ENCODE measurements at regions not wholly inside any gene's neighbourhood (a gene's known extent, or its start where the extent isn't known, plus 50 kb on each side); places are given as distances from the start of the nearest gene placed in this dataset.
"Not testable (repeated sequence)": the region's sequence is repeated elsewhere in the genome, so short reads cannot be mapped to it uniquely, and the experiment has no call there.

DNA sequence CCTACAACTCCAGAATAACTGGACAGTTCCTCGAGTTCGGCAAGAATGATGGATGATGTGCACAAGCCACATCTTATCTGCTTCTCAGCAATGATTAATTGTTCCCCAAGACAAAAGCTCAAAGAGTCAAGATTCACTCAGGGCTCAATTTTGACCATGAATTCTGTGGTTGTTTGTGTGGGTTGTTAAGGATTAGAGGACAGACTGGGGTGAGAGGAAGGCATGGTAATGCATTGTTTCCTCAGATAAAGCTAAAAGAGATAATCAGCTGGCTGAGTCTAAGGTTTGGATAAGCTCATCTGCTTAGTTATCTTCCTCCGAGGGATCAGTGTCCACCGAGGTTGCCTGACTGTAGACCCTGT is 161.0 kb downstream of the CPEB2 start:
- no peak for DNase-seq (ENCODE audit: low read depth)

DNA sequence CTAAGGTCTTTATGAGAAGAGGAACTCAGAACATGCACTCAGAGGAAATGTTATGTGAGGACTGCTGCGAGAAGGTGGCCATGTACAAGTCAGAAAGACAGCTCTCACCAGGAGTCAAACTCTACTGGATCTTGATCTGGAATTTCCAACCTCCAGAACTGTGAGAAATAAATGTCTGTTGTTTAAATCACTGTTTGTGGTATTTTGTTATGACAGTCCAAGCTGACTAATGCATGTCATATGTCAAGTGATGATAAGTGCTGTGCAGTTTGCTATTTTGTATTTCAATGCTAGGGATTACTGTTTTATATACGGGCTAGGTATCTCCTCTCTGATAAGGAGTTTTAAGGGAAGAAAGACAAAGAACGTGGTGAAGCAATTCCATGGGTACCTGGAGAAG is 162.3 kb downstream of the CPEB2 start:
- no peak for DNase-seq (ENCODE audit: low read depth)

DNA sequence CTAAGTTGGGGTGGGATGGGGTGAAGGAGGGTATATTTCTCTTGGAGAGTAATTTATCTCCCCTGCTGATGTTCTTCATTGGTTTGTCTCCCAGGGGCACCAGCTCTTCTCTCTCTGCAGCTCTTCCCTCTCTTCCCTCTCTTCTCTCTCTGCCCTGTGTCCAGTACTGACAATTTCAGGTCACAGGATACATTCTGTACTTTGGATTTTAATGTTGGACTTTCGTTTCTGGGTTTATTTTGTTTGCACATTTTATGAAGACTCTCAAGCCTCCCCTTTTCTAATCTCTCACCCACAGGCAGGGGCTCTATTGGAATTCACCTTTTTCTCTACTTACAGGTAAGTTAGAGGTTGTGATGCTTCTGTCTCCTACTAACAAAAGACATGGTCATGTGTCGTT is 165.5 kb downstream of the CPEB2 start:
- no peak for DNase-seq (ENCODE audit: low read depth)

DNA sequence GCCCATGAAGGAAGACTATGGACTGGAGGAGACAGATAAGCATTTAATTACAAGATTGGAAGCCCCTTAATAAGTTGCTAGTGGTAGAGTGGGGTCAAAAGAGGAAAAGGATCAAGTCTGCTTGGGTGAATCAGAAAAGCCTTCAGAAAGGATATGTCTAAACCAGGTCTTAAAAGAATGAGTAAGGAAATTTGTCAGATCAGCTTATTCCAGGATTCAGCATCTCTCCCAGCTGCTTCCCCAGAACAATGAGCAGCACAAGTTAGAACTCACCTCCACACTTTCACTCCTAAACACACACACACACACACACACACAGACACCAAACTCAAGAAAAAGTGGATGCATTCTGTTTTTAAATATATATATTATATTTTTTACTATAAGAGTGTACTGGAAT is 166.5 kb downstream of the CPEB2 start:
- DNase-seq (ENCODE audit: low read depth) = no peak

DNA sequence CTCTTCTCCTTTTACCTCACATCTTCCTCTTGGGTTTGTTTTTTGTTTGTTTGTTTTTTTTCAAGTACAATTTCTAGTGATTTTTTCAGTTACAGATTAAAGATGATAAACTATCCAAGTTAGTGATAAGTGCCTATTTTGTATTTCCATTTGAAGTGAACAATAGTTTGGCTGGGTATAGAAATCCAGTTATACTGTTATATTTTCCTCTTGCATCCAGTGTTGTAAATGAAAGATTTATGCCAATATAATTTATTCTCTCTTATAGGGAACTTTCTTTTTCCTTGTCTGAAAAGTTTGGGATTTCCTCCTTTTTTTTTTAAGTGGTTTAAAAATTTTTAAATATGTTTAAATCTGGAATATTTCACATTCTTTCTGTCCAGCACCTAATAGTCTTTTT is 169.4 kb downstream of the CPEB2 start:
- DNase-seq (ENCODE audit: low read depth) = no peak

DNA sequence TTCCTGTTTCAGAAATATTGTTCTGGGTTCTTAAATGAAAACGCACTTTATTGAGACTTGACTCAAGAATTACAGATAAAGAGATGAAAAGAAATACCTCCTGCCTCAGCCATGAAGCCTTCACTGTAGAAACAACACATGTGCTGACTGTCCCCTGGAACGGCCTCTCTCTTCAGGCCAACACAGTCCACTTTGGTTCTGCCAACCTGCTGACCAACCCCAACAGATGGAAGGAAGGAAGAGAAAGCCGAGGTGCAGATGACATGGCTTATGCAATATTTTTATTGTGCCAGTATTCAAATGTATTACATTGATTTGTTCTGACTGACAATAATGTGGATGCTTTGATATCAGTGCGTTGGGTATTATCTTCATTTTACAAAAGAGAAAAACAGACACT is 171.0 kb downstream of the CPEB2 start:
- DNase-seq (ENCODE audit: low read depth) = no peak

DNA sequence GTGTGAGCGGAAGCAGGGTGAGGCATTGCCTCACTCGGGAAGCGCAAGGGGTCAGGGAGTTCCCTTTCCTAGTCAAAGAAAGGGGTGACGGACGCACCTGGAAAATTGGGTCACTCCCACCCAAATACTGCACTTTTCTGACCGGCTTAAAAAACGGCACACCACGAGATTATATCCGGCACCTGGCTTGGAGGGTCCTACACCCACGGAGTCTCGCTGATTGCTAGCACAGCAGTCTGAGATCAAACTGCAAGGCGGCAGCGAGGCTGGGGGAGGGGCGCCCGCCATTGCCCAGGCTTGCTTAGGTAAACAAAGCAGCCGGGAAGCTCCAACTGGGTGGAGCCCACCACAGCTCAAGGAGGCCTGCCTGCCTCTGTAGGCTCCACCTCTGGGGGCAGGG is 171.9 kb downstream of the CPEB2 start:
- not testable (repeated sequence) for DNase-seq (ENCODE audit: low read depth)

DNA sequence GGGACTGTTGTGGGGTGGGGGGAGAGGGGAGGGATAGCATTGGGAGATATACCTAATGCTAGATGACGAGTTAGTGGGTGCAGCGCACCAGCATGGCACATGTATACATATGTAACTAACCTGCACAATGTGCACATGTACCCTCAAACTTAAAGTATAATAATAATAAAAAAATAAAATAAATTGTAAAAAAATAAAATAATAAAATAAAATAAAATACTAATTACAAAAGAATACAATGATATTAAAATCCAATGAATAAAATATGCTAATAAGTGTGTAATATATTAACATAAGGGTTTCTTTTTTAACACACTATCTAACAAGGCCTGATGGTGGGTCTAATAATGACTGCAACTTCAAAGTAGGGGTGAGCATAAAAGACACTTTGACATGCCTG is 177.6 kb downstream of the CPEB2 start:
- DNase-seq (ENCODE audit: low read depth) = not testable (repeated sequence)

DNA sequence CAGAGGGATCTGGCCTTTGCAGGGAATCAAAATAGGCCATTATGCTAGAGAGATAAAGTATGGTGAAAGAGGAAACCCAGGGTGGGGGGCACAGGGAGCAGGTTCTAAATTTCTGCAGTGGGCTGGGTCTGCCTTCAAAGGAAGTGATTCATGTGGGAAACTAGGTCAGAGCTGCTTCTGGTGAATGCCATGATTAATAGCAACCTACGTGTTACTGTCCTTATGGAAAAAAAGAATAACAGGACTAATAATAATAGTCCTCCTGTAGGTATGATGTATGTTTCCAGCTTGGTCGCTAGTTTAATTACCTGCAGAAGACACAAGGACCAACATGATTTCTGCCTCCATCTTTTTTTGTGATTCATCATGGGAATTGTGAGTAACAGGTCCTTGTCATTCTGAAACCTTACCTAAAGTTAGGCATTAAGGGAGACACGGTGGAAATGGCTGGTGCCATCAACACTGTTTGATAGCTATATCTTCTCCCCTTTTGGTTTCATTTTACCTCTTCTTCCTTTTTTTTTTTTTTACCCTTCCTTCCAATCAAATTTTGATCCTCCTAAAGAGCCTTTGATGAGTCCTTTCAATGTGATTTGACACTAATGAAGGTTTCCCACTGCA is 180.4 kb downstream of the CPEB2 start:
- DNase-seq (ENCODE audit: low read depth) = peak; percentile 4

DNA sequence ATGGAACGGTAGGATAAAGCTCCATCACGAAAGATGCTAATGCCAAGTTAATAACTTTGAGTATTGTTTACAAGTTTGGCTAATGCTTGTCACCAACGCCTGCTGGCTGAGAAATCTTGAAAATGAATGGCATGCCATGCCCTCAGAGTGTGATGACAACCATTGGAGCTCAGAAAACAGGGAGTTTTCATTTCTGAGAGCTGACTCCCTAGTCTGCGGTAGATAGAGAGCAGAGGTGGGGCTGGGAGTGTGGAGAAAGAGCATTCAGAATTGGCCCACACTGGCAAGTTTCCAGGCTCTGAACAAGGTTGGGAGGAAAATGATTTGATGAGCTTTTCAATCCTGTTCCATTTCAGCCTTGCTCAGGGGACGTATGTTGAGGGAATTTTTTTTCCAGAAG is 183.9 kb downstream of the CPEB2 start:
- no peak for DNase-seq (ENCODE audit: low read depth)

DNA sequence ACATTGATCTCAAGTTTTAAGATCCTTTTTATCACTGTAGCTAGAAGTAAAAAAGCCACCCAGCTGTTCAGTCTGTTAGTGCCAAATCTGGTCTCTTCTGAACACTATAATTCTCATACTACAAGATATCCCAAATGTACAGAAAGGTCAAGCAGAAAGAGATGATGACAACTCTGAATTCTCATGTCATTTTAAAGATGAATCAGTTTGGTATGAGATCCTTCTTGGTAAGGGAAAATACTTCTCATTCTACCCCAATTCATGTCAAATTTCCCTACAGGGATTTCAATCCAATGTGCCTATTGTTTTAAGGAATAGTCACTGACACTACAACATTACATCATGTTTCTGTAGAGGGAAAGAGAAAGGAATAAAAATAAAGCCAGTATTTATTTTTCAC is 184.5 kb downstream of the CPEB2 start:
- DNase-seq (ENCODE audit: low read depth) = no peak

DNA sequence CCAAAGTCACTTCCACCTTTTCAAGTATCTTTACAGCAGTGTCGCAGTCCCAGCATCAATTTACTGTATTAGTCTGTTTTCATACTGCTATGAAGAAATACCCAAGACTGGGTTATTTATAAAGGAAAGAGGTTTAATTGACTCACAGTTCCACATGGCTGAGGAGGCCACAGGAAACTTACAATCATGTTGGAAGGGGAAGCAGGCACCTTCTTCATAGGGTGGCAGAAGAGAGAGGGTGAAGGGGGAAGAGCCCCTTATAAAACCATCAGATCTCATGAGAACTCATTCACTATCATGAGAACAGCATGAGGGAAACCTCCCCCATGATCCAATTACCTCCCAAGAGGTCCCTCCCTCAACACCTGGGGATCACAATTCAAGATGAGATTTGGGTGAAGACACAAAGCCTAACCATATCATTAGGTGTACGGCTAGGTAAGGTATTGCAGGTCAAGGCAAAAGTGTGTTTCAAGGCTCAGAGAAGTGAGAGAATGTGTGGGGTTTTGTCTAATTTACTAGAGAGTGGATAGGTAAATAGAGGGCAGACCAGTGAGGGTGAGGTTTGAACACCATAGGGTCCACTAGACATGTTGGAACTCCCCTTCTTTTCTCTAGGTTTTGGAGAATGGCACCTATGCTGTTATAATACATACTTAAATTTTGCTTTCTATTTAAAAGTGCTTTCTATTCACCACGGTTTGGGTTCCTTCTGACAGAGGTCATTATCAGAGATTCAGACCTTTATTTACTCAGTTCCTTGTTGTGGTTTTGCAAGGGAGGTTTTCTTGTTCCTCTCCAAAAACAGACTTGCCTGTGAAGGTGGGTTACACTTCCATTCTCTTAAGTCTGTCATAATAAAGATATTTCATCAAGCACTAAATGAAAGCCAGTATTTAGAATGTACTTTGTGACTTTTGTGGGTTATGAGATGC is 186.6 kb downstream of the CPEB2 start:
- DNase-seq (ENCODE audit: low read depth) = no peak

DNA sequence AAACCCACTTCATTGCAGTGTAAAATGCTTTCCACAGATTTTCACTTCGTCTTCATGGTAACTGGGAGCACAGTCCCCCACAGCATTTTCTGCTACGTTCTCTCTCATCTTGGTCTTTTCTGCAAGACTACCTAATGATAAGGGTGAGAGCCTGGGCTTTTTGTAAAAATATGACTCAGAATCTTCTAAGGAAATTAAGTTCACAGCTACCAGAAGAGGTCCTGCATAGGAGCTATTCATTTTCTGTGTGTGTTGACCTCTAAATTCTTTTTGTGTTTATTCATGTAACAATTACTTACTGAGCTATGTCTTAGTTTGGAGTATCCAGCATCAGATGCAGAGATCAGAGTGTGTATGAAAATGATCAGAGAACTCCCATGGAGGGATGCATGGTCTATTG is 192.2 kb downstream of the CPEB2 start:
- DNase-seq (ENCODE audit: low read depth) = no peak

DNA sequence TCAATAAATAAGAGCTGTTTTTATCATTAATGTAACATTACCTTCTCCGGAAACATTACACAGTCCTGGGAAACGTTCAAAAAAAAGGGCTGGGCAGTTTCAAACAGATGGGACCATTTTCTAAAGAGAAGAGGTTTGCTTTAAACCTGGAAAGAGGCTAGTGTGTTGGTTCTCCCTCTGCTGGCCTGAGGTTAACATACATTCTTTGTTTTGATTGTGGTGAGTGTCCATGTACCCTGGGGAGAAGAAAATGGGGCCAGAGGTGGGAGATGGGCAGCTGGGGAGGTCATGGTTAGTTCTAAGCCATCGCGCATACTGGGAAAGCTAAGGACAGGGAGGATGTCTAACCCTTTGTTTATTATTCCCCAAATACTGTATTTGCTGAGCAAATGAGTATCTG is 194.7 kb downstream of the CPEB2 start:
- no peak for DNase-seq (ENCODE audit: low read depth)

DNA sequence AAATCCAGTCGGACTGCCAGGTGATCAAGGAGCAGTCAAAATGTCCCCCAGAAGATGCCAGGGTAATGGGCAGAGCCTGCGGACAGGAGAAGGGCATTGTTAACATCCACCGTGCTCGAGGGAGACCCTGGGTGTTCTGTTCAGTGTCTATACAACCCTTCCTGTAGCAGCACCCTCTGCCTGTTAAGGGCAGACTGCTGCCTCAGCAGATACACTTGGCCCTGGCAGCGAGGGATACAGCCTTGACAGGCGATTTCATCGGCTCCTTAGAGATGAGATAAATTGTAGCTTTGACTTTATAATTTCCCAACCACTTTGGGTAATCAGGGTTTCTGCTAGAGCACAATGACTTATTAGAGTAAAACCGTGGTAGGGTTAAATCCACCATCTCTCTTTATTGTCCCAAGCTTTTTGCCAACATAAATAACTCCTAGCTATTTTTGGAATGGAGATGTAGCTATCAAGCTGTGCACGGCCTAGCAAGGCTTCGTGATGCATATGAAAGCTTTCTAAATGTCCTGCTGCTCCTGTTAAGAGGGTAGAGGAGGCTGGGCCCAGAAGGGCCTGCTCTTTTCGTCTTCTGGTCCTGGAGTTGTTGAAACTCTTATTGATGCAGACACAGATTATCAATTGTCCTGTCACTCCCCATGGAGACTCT is 195.9 kb downstream of the CPEB2 start:
- no peak for DNase-seq (ENCODE audit: low read depth)

DNA sequence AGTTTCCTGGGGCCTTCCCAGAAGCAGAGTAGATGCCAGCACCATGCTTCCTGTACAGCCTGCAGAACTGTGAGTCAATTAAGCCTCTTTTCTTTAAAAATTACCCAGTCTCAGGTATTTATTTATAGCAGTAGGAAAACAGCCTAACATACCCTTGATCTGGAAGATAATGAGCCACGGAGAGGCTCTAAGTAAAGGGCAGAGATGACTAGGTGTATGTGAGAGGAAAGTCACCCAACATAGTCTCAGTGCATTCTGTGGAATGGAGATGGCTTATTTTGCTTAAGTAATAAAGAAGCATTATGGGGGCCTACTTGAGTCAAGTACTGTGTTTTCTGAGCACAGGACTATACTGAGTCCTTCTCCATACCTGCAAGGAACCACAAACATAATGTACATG is 199.5 kb downstream of the CPEB2 start:
- DNase-seq (ENCODE audit: low read depth) = no peak

DNA sequence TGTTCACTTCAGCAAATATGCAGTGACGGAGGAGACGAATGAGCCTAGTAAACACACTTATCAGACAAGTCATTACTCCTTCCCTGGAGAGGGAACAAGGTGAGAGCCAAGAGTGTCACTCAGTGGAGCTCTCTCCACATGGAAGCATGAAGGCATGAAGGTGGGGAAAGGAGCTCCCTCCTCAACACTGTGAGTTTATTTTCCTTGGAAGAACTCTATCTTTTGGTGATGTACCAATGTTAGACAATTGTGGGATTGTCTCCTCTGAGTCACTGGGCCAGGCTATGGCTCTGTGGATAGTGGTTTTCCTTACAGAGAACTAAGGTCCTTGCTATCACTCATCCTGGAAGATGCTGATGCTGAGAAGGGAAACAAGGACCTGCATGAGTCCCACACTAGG is 200.2 kb downstream of the CPEB2 start:
- no peak for DNase-seq (ENCODE audit: low read depth)

DNA sequence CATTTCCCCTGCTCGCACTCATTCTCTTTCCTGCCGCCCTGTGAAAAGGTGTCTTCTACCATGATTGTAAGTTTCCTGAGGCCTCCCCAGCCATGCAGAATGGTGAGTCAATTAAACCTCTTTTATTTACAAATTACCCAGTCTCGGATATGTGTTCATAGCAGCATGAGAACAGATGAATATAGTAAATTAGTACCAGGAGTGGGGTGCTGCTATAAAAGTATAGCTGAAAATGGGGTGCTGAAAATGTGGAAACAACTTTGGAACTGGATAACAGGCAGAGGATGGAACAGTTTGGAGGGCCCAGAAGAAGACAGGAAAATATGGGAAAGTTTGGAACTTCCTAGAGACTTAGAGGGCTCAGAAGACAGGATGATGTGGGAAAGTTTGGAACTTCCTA is 204.2 kb downstream of the CPEB2 start:
- DNase-seq (ENCODE audit: low read depth) = not testable (repeated sequence)

DNA sequence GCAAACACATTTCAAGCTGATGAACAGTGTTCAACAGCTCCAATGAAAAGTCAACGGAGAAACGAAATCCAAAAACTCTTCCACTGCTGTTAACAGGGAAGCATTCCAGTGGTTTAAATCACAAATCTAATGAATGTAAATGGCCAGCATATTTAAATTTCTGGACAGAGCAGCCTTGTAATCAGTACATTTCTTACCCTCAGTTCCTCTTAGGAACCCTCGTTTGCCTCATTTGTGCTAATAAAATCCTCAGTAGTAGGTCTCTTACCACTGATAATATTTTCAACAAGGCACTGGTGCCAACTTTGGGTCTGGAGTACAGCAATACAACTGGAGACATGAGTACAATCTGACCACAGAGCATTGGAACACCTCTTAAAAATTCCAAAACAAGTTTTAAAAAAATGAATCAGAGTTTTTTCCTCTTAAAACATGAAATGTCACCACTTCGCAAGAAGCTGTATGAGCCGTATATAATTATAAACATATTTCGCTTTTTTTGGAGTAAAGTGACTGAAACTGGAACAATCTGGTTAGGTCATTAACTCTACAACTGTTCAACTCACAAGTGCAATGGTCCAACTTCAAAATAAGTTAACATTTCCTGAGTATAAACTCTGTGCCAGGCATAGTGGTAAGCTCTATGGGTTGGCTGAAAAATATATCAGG is 211.2 kb downstream of the CPEB2 start:
- DNase-seq (ENCODE audit: low read depth) = no peak

DNA sequence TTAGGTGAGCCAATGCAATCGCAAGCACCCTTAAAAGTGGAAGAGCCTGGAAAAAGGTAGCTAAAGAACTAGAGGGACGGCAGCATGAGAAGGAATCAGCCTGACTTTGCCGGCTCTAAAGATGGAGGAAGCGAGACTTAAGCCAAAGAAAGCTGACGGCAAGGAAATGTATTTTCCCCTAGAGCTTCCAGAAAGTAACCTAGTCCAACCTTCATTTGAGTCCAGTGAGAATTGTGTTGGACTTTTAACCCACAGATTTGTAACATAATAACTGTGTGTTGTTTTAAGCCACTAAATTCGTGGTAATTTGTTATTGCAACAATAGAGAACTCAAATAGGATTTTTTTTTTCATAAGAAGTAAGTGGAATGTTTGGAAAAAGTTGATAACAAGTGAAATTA is 212.7 kb upstream of the C1QTNF7 start:
- no peak for DNase-seq (ENCODE audit: low read depth)

DNA sequence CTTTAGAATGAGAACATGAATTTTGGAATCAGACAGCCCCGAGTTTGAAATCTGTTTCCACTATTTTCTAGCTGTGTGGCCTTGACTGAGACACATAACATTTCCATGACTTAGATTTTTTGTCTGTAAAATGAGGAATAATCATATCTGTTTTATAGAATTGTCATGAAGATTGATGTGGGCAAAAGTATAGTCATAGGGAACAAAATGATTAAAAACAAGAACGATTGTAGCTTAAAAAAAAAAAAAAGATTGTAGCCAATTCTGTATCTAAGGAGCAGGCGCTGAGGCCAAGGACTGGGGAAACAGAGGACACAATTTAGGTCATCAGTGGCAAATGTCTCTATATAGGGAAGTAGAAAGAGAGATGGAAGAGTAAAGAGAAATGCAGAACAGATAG is 201.6 kb upstream of the C1QTNF7 start:
- DNase-seq (ENCODE audit: low read depth) = no peak

DNA sequence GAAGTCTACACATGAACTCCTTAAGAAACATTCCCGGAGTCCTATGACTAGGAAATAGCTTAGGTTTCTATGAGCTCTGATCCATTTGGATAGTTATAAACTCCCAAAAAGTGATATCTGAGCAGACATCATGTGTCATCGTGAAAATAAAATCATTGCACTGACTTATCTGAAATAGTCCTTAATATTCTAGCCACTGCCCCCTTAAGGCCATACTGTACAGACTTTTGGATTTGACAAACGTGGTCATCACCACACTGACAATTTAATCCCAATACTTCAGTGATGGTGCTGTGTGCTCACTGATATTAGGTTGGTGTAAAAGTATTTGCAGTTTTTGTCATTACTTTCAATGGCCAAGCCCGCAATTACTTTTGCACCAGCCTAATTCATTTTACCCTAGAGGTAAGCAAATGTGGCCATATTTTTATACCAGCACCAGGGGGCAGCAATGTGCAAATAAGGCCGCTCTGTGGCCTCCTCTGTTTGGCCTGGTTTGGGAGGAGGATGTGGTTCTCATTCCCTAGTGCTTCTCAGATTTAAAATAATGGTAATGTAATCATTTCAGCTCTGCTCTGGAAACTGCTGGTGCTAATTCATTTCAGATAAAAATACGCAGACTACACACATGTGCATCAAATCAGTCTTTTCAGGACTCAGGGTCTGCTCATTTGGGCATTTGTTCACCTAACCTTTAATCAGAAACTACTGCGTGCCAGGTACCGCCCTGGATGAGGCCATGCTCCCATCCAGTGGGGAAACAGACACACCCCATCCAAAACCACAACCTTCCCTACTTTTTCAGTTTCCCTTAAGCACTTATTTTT is 196.4 kb upstream of the C1QTNF7 start:
- DNase-seq (ENCODE audit: low read depth) = peak; percentile 67

Measured in stimulated activated CD4-positive, alpha-beta T cell treated with anti-CD3 and anti-CD28 coated beads, Interleukin-2, amount 100 ng/mL, for 4 hours (primary cell).